Right lobe of liver (tissue), 4 donors: ENCODE measurements at regions not wholly inside any gene's neighbourhood (a gene's known extent, or its start where the extent isn't known, plus 50 kb on each side); places are given as distances from the start of the nearest gene placed in this dataset.

Experiments used
- CTCF ChIP-seq, 4 donors: fragments of 200-600 bp in 3 of 4; fragments of 450-650 bp in 1 of 4; IDR thresholded peaks; one replicate each; pipeline versions ENCODE4 v1.5.1 to v1.8.0; 2016 to 2022; ENCODE audit warnings: antibody characterized with exemption in 4 of 4, mild to moderate bottlenecking in 2 of 4
- POLR2A ChIP-seq: fragments of 450-650 bp; IDR thresholded peaks from one replicate; pipeline ENCODE4 v1.6.1; 2017; ENCODE audit warnings: antibody characterized with exemption, mild to moderate bottlenecking
- donor health status: DM: no; HTN: no; CAD: no.
- donor health status: DM: no; HTN: no; CAD: no.
- donor health status: DM: no; HTN: yes; CAD: no.

DNA sequence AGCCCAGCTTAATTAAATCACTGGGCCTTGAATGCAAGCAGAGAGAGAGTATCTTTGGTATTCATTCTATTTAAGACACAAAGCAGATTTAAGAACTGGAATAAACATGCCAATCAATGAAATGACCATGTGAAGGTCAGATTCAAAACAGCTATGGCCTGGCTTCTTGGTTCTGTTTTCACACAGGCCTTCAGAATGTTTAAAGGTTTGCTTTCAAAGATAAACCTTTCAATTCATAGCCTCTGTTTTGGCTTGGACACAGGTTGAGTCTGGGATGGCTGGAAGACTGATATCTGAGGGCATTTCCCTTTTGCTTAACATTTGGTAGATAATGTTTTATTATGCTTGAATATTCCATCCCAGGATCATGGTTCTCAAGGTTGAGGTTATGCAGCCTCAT, 244.4 kb upstream of the KBTBD8 start:
- TF ChIP-seq CTCF (IDR thresholded peaks at IDR 0.05) (no peak), POLR2A (no peak)
